NCI-H82 treated with DMSO at 0.1 percent for 48 hours (cell line): ENCODE measurements at regions not wholly inside any gene's neighbourhood (a gene's known extent, or its start where the extent isn't known, plus 50 kb on each side); places are given as distances from the start of the nearest gene placed in this dataset.

ENCODE experiments used
- DNase-seq: peaks from one replicate; lab custom pipeline; 2025; ENCODE audit not compliant: unreplicated experiment; lab: John Stamatoyannopoulos, UW

DNA sequence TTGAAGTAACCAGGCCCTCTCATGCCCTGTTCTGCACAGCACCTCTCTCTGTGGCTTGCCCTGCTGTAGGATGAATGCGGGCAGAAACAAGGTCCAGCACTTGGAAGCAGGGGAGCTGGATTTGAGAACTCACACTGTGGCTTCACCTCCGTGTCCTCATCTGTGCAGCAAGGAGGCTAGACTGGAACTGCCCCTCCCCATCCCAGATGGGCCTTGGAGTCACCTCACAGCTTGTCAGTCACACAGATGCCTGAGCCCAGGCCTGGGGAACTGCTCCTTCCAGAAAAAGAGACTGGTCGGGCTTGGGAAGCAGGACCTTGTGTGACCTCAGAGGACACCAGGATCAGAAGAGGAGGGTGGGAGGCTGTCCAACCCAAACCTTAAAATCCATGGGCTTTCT is 180.8 kb downstream of the CCT6B start:
- DNase-seq, result no peak

- DNase-seq, result peak; percentile 52
Measured at GRCh38 chr17:34776456-34777443, 184.5 kb downstream of the CCT6B start.

- DNase-seq, result no peak
Measured at GRCh38 chr17:34773036-34773435, 188.2 kb downstream of the CCT6B start.

DNA sequence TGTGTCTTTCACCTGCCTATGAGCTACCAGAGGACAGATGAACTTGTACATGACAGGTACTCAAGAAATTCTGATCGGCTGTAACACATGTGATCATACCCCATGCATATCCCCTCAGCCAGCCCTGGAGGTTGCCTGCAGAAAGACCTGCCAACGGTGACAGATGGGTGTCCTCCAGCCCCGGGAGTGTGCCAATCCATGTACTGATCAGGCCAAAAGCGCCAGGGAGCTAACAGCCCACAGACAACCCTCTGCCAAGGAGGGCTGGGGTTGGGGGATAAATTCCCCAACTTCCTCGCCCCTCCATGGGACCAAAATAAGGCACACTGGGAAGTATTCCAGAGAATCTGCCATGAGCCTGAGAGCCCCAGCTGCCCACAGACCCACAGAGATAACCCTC is 189.4 kb downstream of the CCT6B start:
- DNase-seq, result no peak

- no peak for DNase-seq
Measured at GRCh38 chr17:34770586-34770985, 190.7 kb downstream of the CCT6B start.

DNA sequence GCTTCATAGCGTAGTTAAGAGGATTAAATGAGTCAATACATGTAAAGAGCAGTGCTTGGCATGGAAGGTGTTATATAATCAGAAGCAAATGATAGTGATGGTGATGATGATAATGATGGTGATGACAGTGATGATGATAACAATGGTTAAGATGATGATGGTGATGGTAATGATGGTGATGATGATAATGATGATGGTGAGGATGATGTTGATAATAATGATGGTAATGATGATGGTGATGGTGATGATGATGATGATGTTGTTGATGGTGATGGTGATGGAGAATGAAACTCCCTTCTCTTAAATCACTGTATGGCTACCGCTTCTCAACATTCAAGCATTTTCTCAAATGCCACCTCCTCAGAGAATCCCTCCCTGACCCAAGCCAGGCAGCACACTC is 190.5 kb downstream of the TMEM132E start:
- no peak for DNase-seq

- no peak for DNase-seq
Measured at GRCh38 chr17:34769049-34769448, 189.7 kb downstream of the TMEM132E start.

DNA sequence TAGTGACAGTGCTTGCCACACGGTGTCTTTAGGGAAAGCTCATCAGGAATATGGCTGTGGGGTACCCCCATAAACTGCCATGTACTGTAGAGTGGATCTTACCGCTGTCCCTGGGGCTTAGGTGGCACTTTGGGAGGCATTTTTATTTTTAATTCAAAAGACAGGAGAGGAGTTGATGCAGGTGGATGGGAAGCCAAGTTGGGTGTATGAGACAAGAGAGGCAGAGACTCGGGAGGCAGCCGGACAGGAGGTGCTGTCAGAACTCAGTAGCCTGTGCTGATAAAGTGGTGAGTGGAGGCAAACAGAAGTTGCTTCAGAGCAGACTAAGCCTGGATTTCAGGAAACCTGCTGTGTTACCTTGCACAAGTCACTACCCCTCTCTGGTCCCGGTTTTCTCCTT is 185.9 kb downstream of the TMEM132E start:
- no peak for DNase-seq

DNA sequence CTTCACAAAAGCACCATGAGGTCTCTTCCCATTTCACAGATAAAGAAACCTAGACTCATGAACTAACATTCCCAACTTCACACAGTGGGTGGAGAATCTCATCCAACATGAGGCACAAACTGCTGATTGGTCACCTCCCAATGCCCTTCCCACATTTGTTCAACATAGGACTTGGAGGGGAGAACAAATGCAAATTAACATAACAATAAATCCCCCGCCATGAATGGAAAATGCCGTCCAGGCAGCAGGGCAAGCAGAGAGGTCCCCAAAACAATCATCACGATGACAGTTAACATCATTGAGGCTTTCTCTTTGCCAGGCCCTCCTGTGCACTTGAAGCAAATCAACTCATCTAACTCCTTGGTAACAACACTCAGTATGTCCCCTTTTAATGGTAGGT is 185.3 kb downstream of the TMEM132E start:
- DNase-seq, result no peak

DNA sequence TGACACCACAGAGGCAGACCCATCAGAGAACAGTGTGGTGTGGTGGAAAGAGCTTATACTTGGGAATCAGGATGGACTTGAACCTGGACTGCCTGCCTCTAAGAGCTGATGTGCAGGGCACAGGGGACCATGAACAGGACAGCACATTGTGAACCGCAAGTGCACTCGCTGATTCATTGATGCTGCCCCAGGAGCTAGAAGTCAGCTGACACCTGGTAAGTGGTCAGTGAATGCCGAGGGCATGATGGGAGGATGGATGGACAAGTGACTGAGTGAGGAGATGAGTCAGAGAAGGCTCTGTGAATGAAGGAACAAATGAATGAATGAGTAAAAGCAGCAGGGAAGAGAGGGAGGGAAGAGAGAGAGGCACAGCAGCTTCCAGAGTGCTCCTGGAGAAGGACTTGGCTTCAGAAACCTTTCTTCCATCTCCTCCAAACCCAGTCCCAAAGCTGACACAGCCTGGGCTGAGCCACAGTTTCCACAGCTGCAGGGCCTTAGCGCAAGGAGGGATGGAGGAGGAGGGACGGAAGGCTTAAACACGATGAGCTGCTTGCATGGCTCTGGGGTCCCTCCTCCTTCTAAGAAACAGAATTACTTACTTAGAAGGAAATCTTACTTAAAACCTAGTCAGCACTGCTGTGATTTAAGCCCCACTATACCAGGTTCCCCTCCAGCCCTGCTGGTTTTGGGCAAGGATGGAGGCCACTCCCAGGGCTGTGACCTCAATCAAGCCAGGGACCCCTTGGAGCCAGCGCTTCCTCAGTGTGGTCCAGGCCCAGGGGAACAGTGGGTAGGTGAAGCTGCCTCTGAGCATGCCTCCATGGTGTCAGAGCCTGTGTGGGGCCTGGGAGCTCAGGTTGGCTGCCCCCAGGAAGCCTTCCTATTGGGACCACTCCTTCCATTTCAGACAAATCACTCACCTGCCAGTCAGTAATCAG is 184.6 kb downstream of the TMEM132E start:
- no peak for DNase-seq

DNA sequence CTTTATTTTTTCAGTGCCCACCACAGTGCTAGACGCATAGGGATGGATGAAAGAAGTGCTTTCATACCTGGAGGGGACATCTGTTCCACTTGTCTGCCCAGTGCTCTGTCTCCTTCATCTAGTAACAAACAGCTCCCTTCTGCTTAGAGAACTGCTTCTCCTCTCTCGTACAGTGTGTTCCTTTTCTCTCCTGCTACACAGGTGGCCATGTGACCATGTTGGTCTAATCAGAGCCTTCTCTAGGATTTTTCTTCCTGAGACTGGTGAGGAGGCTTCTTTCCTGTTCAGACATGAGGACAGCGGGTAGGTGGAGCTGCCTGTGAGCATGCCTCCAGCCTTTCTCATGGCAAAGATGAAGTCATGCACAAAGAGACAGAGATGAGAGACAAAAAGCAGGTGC is 182.7 kb downstream of the TMEM132E start:
- DNase-seq, result no peak

GRCh38 chr17:34761646-34762045 is 182.3 kb downstream of the TMEM132E start:
- no peak for DNase-seq

GRCh38 chr17:34760931-34761495 is 181.6 kb downstream of the TMEM132E start:
- no peak for DNase-seq

DNA sequence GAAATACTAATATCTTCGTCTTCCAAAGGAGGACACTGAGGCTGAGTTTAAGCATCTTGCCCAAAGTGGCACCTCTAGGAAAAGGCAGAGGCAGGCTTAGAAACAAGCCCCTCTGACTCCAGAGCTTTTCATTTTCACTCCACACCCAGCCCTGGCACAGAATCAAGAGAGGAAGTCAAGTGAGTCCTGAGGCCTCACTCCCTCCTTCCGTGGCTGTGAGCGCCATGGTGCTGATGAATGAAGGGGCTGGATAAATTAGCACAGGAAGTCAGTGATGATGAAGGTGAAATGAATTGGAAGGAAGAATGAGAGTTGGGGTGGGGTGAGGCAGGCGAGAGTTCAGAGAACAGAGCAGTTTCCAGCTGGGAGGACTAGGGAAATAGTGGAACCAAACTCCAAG is 179.3 kb downstream of the TMEM132E start:
- DNase-seq, result no peak

DNA sequence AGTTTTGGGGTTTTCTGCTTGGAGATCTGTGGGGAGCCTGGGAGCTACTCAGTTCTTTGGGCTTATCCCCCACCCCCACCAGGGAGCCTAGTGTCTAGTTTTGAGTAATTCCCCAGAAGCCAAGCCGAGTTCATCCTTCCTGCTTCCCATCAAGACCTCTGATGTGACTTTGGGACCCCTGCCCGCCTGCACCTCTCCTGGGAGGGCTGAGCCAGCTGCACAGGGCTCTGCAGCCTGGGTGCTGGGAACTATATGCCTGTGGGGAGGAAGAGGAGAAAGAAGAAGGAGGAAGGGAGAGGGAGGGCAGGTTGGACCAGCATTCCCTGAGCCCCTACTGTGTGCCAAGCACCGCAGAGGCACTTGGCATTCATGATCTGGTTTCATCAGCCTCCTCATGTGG is 178.9 kb downstream of the TMEM132E start:
- DNase-seq, result no peak

- DNase-seq, result no peak
Measured at GRCh38 chr17:34757611-34758010, 178.2 kb downstream of the TMEM132E start.

GRCh38 chr17:34757106-34757505 is 177.7 kb downstream of the TMEM132E start:
- DNase-seq, result no peak

DNA sequence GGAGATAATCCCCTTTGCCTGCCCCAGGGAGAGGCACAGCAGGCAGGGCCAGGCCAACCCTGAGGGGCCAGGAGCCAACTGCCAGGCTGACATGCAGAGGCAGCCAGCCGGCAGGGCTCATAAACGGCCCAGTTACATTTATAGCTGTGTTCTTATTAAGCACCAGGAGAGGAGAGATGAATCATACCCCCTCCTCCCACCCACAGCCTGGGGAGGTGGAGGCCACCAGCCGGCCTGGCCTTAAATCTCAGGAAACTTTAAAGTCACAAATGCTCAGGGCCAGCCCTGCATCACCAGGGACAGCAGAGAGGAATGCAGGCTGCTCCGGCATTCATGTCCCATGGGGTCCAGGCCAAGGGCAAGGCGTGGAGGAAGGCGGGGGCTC is 177.2 kb downstream of the TMEM132E start:
- no peak for DNase-seq

GRCh38 chr17:34755981-34756636 is 176.7 kb downstream of the TMEM132E start:
- DNase-seq, result no peak

- DNase-seq, result no peak
Measured at GRCh38 chr17:34755371-34755770, 176.0 kb downstream of the TMEM132E start.

GRCh38 chr17:34750004-34750403 is 170.6 kb downstream of the TMEM132E start:
- no peak for DNase-seq
